NCI-H2227 treated with DMSO at 0.1 percent for 48 hours (cell line): ENCODE measurements at regions not wholly inside any gene's neighbourhood (a gene's known extent, or its start where the extent isn't known, plus 50 kb on each side); places are given as distances from the start of the nearest gene placed in this dataset.
"Not testable (repeated sequence)": the region's sequence is repeated elsewhere in the genome, so short reads cannot be mapped to it uniquely, and the experiment has no call there.

Experiments
- DNase-seq: peaks from one replicate; lab custom pipeline; 2025; lab: John Stamatoyannopoulos, UW

DNA sequence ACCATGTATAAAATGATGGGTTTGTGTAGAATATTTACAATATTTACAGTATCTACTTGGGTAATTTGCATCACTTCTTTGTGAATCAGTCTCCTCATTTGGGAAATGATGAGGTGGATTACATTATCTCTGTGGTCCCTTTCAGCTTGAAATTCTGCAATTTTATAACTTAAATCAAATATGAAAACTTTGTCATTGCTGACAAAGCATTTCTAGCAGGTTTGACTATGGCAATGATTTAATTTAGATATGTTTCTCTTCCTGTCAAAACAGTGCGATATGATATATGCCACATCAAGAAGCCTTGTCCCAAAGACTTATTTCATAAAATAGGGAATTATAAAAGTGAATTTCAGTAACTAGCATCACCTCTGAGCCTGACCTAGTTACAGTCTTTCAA is 315.8 kb upstream of the MEIS2 start:
- no peak for DNase-seq

GRCh38 chr15:37425541-37425940 is 325.2 kb upstream of the MEIS2 start:
- DNase-seq = no peak

GRCh38 chr15:37427393-37427792 is 327.0 kb upstream of the MEIS2 start:
- DNase-seq = not testable (repeated sequence)

DNA sequence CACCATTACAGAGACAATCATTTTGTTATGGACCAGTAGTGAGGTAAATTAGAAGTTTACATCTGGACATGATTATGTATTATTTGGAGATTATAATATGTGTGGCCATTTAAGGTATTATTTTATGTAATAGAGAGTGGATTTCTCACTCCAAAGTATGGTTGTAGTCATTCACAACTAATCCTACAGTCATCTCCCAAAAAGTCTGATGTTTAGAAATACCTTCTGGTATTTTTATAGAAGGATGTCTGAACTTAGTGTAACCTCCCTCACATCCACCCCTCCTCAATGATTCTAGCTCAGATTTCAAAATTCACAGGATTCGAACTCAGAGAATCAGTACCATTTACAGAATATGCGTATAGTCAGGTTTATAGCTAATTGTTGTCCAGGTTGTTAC is 346.6 kb upstream of the MEIS2 start:
- DNase-seq = no peak

DNA sequence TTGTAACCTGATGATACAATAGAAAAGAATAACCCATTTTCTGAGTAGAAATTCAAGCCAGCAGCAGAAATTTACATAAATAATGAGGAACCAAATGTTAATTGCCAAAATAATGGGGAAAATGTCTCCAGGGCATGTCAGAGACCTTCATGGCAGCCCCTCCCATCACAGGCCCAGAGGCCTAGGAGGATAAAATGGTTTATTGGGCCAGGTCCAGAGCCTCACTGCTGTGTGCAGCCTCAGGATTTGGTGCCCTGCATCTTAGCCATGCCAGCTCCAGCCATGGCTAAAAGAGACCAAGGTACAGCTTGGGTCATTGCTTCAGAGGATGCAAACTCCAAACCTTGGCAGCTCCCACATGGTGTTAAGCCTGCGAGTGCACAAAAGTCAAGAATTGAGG is 352.1 kb upstream of the MEIS2 start:
- no peak for DNase-seq

GRCh38 chr15:37480482-37480881 is 380.1 kb upstream of the MEIS2 start:
- DNase-seq = no peak

GRCh38 chr15:37481126-37481525 is 380.8 kb upstream of the MEIS2 start:
- DNase-seq = no peak

DNA sequence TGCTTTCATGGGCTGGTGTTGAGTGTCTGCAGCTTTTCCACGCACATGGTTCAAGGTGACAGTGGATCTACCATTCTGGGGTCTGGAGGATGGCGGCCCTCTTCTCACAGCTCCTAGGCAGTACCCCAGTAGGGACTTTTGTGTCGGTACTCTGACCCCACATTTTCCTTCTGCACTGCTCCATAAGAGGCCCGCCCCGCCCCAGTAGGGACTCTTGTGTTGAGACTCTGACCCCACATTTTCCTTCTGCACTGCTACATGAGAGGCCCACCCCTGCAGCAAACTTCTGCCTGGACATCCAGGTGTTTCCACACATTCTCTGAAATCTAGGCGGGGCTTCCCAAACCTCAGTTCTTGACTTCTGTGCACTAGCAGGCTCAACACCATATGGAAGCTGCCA is 383.4 kb upstream of the MEIS2 start:
- DNase-seq = no peak

DNA sequence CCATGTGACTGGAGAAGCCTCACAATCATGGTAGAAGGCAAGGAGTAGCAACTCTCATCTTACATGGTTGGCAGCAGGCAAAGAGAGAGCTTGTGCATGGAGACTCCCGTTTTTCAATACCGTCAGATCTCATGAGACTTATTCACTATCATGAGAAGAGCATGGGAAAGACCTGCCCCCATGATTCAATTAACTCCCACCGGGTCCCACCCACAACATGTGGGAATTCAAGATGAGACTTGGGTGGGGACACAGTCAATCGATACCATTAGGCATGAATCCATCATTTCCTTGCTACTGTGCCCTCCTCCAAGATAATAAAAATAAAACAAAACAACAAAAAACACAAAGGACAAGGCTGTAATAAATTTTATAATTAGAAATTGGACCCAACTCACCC is 384.7 kb upstream of the MEIS2 start:
- DNase-seq = no peak

- no peak for DNase-seq
These were observed 390.4 kb upstream of the MEIS2 start for GRCh38 chr15:37490707-37491106.

GRCh38 chr15:37516621-37517020 is 416.3 kb upstream of the MEIS2 start:
- no peak for DNase-seq

DNA sequence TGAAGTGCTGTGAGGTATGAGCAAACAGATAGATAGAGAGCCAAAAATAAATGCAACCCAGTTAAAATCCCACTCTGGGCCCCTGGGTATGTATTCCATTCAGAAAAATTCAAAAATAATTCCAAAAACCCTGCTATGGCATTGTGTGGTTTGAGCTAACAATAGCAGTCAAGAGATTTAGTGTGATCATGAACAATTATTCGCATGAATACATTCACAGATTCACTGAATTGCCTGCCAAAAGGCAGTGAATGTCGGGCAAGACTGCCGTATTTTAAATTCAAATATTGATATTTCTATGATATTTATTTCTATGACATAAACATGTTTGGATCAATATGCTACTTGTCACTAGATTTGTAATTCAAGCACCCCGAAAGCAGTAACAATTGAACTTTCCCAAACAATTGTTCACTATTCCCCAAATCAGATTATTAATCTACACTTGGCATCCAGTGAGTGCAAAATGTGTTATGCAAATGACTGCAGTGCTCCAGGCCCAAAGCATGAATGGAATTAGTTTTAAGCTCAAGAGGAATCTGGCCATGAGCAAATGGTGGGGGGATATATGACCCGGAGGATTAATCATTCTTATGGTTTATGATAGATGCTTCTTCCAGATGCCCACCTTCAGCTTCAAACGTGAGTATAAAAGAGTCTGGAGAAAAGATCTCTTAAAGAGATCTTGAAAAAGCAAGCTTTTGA is 417.0 kb upstream of the MEIS2 start:
- DNase-seq = no peak

- no peak for DNase-seq
These were observed 416.0 kb upstream of the TMCO5A start for GRCh38 chr15:37518436-37518835.

DNA sequence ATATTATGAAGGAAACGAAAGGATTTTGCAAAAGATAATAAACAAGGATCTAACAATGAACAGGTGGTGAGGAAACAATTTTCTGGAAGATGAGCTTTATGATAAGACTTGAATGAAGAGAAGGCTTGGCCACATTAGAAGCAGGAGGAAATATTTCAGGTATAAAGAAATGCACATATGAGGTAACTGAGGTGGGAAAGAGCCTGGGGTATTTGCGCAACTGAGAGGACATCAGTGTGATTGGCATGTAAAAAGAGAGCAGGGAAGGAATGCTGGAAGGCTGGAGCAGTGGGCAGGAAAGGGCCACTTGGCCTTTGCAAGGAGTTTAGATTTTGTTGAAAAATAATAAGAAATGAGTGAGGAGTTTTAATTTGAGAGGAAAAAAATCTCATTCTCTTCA is 414.4 kb upstream of the TMCO5A start:
- no peak for DNase-seq

DNA sequence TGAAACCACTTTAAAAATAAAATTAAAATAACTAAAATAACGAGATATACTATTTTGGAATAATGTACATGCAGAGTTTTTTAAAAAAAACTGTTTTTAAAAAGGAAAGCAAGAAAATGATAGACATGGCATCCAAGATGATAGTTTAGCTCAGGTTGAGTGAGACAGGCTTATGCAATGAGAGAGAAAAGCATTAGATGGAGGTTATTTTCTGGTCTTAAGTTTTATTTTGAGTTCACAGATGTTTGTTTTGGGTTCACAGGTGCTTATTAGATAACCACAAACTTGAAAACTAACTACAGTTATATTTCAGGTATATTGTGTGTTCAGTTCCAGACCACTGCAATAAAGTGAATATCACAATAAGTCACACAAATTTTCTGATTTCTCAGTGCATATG is 413.6 kb upstream of the TMCO5A start:
- no peak for DNase-seq

DNA sequence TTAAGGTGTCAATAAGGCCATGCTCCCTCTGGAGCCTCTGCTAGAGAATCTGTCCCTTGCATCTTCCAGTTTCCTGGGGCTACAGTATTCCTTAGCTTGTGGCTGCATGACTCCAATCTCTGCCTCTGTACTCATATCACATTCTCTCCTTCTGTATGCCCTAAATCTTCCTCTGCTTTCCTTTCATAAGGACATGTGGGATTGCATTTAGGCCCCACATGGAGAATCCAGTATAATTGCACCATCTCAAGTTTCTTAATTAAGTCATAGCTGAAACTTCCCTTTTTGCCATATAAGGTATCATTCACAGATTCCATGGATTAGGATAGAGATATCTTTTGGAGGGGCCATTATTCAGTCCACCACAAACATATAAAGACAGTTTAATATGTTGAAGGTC is 409.8 kb upstream of the TMCO5A start:
- DNase-seq = no peak

- DNase-seq = no peak
These were observed 406.0 kb upstream of the TMCO5A start for GRCh38 chr15:37528432-37528831.

DNA sequence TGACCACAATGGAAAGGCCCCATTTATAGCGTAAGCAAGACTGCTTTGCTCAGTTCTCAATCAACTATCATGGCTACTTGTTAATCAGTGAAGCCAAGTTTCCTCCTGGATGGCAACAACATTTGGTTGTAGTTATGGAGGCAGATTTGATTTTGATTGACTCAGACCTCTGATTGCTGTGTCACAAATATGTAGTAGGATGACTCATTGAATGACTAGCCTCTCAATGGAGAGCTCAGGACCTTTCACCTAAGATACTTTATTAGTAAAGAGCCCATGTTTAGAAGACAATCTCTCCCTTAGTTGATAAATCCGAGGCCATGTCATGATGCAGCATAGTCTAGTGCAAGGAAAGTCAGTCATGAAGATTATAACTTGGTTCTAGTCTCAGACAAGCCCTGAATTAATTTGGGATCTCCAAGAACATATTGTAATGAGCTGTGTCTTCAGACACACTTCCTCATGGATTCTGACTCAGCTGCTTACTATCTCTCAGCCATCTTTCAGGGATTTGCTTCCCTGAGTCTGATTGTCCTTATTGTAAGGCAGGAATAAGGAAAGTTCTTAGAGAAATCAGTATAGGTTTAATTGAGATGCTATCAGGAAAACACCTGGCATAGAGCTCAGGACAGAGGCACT is 397.4 kb upstream of the TMCO5A start:
- no peak for DNase-seq

GRCh38 chr15:37537802-37538201 is 396.6 kb upstream of the TMCO5A start:
- DNase-seq = no peak

GRCh38 chr15:37548116-37548515 is 386.3 kb upstream of the TMCO5A start:
- no peak for DNase-seq

DNA sequence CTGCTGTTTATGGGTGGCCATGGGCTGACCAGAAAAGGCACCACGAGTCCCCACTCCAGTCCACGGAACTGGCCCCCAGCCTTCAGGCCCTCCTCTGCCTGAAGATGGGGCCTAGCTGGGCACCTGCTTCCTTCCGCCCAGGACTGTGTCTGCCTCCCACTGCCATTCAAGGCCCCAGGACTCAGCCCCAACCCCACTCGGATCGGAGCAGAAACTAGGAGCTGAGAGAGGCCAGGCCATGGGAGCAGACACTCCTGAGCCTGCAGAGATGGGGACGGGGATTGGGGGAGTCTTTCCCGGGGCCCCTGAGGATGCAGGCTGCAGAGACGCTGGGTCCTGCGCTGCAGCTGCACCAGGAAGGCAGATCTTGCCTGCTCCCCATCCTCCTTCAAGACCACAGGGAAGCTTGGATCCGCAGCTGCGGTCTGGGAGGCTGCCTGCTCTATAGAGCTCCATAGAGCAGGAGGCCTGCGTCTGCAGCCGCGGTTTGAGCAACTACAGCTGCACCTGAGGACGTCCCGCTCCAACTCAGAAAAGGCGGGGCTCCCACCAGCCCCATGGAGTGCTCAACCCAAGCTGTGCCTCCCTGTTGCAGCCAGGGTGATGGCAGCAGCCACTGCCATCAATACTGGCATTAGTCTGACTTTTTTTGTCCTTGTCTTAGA is 383.9 kb upstream of the TMCO5A start:
- no peak for DNase-seq

GRCh38 chr15:37572401-37572800 is 362.0 kb upstream of the TMCO5A start:
- DNase-seq = no peak

DNA sequence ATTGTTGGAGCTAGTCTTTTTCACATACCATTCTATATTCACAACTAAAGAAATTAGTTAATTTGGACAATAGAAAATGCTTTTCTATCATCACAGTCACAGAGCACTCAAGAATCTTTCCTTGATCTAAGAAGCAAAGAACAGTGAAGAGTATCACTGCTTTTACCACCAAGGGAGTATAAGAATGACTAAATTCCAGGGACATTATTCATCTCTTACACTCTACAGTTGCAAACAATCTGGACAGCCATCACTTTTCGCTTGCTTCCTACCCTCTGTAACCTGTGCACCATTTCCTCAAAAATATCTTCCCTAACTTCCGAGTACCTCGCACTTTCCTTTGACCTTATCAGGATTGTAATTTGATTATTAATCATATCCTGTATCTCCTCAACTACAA is 359.5 kb upstream of the TMCO5A start:
- no peak for DNase-seq

- DNase-seq = no peak
These were observed 357.5 kb upstream of the TMCO5A start for GRCh38 chr15:37576952-37577351.
